ENCODE measurements at regions not wholly inside any gene's neighbourhood (a gene's known extent, or its start where the extent isn't known, plus 50 kb on each side); places are given as distances from the start of the nearest gene placed in this dataset.

- H3K27me3 ChIP-seq: no peaks in the 10 kb centered on the region
- H3K4me1 ChIP-seq: peaks cover 12% of the 10 kb centered on the region
- H3K27ac ChIP-seq: no peak overlapping the region
- TF ChIP-seq POLR2AphosphoS5 (IDR thresholded peaks at IDR 0.05; ENCODE audit: insufficient read depth in 1 of 2, low read depth in 1 of 2): no peak
- TF ChIP-seq, protein P1, sequence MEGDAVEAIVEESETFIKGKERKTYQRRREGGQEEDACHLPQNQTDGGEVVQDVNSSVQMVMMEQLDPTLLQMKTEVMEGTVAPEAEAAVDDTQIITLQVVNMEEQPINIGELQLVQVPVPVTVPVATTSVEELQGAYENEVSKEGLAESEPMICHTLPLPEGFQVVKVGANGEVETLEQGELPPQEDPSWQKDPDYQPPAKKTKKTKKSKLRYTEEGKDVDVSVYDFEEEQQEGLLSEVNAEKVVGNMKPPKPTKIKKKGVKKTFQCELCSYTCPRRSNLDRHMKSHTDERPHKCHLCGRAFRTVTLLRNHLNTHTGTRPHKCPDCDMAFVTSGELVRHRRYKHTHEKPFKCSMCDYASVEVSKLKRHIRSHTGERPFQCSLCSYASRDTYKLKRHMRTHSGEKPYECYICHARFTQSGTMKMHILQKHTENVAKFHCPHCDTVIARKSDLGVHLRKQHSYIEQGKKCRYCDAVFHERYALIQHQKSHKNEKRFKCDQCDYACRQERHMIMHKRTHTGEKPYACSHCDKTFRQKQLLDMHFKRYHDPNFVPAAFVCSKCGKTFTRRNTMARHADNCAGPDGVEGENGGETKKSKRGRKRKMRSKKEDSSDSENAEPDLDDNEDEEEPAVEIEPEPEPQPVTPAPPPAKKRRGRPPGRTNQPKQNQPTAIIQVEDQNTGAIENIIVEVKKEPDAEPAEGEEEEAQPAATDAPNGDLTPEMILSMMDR (IDR thresholded peaks at IDR 0.05): no peak
- TF ChIP-seq POLR2A (IDR thresholded peaks at IDR 0.05): no peak
- intact Hi-C loops (cut with DNase I): loop anchor here (10.0 kb wide), 1 partner anchor 265 kb away; no protein-coding TSS in a partner anchor
- peak; percentile 27 to 46 for DNase-seq (ENCODE audit: extremely low spot score in 2 of 2)
- H3K9me3 ChIP-seq: no peaks in the 10 kb centered on the region
- H3K36me3 ChIP-seq: no peaks in the 10 kb centered on the region
- H3K4me3 ChIP-seq: no peak overlapping the region
Measured at GRCh38 chr11:119479685-119480275, 56.8 kb upstream of the THY1 start.

GRCh38 chr11:119478711-119479285, 55.8 kb upstream of the THY1 start:
- TF ChIP-seq POLR2AphosphoS5 (IDR thresholded peaks at IDR 0.05; ENCODE audit: insufficient read depth in 1 of 2, low read depth in 1 of 2) (no peak), POLR2A (IDR thresholded peaks at IDR 0.05) (no peak)
- TF ChIP-seq, protein P1 (IDR thresholded peaks at IDR 0.05): no peak
- no peak overlapping the region for H3K4me3 ChIP-seq
- DNase-seq (ENCODE audit: extremely low spot score in 2 of 2): peak; percentile 49 to 56
- peaks cover 12% of the 10 kb centered on the region for H3K4me1 ChIP-seq
- H3K9me3 ChIP-seq: no peaks in the 10 kb centered on the region
- no peaks in the 10 kb centered on the region for H3K27me3 ChIP-seq
- intact Hi-C loops (cut with DNase I): no loop called here
- no peak overlapping the region for H3K27ac ChIP-seq
- no peaks in the 10 kb centered on the region for H3K36me3 ChIP-seq

- Histone ChIP-seq H3K4me3 (no peak overlapping the region), H3K36me3 (no peaks in the 10 kb centered on the region), H3K9me3 (no peaks in the 10 kb centered on the region), H3K27me3 (no peaks in the 10 kb centered on the region), H3K27ac (no peak overlapping the region), H3K4me1 (peaks cover 10% of the 10 kb centered on the region)
- TF ChIP-seq, protein P1 (IDR thresholded peaks at IDR 0.05): no peak
- TF ChIP-seq POLR2AphosphoS5 (IDR thresholded peaks at IDR 0.05; ENCODE audit: insufficient read depth in 1 of 2, low read depth in 1 of 2): no peak
- TF ChIP-seq POLR2A (IDR thresholded peaks at IDR 0.05): no peak
- intact Hi-C loops (cut with DNase I): no loop called here
- DNase-seq (ENCODE audit: extremely low spot score in 2 of 2): peak; percentile 80 to 88
Measured at GRCh38 chr11:119476666-119477331, 53.8 kb upstream of the THY1 start.

- Histone ChIP-seq H3K9me3 (no peaks in the 10 kb centered on the region), H3K4me1 (peaks cover 5% of the 10 kb centered on the region), H3K27ac (no peak overlapping the region), H3K4me3 (no peak overlapping the region), H3K27me3 (no peaks in the 10 kb centered on the region), H3K36me3 (no peaks in the 10 kb centered on the region)
- DNase-seq (ENCODE audit: extremely low spot score in 2 of 2): no peak
- intact Hi-C loops (cut with DNase I): no loop called here
- TF ChIP-seq, protein P1 (IDR thresholded peaks at IDR 0.05): no peak
- TF ChIP-seq POLR2AphosphoS5 (IDR thresholded peaks at IDR 0.05; ENCODE audit: insufficient read depth in 1 of 2, low read depth in 1 of 2) (no peak), POLR2A (IDR thresholded peaks at IDR 0.05) (no peak)
Measured at GRCh38 chr11:119476038-119476437, 53.1 kb upstream of the THY1 start.
